Choroid plexus epithelial cell (primary cell): ENCODE measurements at regions not wholly inside any gene's neighbourhood (a gene's known extent, or its start where the extent isn't known, plus 50 kb on each side); places are given as distances from the start of the nearest gene placed in this dataset.

ENCODE experiments used
- DNase-seq: peaks from one replicate; pipeline ENCODE4 v3.0.0-alpha.2; 2010; ENCODE audit warnings: low read depth
- H3K4me3 ChIP-seq: 2 replicates; pipeline ENCODE4 v1.5.1; 2011; ENCODE audit warnings: low read depth, mild to moderate bottlenecking, control low read depth, low read length, moderate library complexity
- TF ChIP-seq, protein P1 (sequence below): conservative IDR thresholded peaks from 2 replicates; pipeline ENCODE4 v1.5.1; 2011; ENCODE audit warnings: low read depth, mild to moderate bottlenecking, control low read depth, inconsistent platforms, low read length, moderate library complexity

DNA sequence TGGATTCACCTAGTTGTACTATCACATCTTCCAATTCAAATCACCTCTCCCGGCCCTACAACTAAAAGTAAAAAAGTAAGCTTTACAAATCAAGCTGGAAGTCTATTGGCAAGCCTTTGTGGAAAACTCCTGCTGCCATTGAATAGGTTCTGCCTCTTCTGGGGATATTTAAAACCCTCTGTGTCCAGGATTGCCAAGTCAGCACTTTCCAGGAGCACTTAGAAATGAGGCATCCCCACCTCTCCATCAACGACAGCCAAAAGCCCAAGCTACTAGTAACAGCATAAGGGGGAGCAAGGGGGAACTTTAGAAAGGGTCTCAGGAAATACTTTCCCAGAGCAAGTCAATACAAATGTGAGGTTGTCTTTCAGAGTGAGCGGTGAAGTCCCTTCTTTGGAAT lies 85.0 kb upstream of the OBI1 start:
- no peak for DNase-seq
- no peak overlapping the region for H3K4me3 ChIP-seq
- TF ChIP-seq, protein P1, sequence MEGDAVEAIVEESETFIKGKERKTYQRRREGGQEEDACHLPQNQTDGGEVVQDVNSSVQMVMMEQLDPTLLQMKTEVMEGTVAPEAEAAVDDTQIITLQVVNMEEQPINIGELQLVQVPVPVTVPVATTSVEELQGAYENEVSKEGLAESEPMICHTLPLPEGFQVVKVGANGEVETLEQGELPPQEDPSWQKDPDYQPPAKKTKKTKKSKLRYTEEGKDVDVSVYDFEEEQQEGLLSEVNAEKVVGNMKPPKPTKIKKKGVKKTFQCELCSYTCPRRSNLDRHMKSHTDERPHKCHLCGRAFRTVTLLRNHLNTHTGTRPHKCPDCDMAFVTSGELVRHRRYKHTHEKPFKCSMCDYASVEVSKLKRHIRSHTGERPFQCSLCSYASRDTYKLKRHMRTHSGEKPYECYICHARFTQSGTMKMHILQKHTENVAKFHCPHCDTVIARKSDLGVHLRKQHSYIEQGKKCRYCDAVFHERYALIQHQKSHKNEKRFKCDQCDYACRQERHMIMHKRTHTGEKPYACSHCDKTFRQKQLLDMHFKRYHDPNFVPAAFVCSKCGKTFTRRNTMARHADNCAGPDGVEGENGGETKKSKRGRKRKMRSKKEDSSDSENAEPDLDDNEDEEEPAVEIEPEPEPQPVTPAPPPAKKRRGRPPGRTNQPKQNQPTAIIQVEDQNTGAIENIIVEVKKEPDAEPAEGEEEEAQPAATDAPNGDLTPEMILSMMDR, result no peak

DNA sequence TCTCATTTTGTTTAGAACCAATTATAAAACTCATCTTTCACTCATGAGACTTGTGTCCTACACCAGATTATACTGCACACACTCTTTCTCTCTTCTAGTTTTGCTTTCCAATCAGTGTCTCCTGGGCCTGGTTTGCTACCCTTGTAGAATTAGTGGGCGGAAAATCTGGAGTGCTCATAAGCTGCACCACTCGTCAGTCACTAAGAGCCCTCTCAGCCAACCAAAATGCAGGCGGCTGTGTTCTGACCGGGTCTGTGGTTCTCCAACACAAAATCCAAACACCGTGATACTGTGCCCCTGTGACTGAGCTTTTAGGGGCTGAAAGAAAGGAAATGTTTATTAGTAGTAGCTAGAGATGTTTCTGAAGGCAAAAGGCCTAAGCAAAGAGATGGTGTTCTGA lies 83.7 kb upstream of the OBI1 start:
- H3K4me3 ChIP-seq, result no peak overlapping the region
- DNase-seq, result no peak
- TF ChIP-seq, protein P1, result no peak

DNA sequence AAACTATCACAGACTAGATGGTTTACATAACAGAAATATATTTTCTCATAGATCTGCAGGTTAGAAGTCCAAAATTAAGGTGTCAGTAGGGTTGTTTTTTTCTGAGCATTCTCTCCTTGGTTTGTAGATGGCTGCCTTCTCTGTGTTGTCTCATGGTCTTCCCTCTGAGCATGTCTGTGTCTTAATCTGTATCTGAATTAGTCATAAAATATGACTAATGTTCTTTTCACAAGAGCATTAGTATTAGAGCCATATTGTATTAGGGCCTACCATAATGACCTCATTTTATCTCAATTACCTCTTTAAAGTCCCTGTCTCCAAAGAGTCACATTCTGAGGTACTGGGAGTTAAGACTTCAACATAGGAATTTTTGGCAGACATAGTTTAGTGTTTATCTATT lies 77.2 kb upstream of the OBI1 start:
- DNase-seq, result no peak
- TF ChIP-seq, protein P1, result no peak
- no peak overlapping the region for H3K4me3 ChIP-seq

DNA sequence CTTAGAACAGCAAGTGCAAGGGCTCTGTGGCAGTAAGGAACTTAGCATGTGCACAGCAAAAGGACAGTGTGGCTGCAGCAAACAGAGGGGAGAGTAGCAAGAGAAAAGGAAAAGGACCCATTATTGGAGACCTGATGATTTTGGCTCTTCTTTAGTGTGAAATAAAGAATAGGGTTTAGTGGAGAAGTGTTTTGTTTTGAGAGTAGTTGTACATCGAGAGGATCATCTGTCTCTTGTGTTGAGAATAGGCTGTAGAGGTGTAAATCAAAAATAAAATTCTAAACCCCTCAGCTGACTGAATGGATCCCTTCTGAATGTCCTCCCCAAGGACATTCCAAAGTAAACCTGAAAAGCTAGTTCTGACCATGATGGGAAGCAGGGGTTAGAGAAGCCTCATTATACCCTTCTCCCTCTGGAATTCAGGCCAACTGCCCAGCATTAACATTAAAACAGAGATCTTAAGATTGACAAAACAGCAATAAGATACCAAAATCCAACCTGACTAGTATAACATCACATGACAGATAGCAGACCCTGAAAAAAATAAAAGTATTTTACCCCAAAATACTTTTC lies 73.6 kb upstream of the OBI1 start:
- DNase-seq, result no peak
- no peak overlapping the region for H3K4me3 ChIP-seq
- TF ChIP-seq, protein P1, result no peak

DNA sequence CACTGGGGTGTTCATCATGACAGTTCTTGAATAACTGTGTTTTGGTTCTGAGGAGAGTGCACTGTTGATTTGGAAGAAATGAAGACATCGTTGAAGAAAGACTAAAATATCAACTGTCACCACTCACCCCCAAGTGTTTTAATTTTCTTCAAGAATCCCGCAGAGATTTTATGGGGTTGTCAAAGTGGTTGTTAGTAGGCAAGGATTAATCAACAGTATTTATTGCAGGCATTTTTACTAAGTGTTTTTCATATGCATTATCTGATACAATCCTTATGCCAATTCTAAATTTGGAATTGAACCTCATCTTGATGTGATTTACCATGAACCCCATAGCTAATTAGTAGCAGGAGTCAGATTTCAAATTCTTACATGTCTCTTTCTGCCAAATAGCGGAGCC lies 63.7 kb upstream of the OBI1 start:
- H3K4me3 ChIP-seq, result no peak overlapping the region
- no peak for DNase-seq
- TF ChIP-seq, protein P1, result no peak

DNA sequence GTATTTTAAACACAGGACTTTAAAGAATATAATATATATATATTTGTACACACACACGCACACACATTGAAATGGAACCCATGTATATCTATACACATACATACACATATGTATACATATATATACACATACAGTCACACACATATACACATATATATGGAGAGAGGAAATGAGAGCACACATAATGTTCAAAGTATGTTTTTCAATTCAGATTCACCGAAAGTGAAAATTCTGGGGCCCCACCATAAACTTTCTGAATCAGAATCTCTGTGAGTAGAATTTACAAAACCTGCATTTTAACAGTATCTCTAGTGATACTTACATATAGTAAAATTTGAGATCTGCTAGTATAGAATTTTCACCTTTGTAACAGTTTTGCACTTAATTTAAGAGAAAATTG lies 60.4 kb upstream of the OBI1 start:
- no peak overlapping the region for H3K4me3 ChIP-seq
- no peak for DNase-seq
- TF ChIP-seq, protein P1, result no peak

DNA sequence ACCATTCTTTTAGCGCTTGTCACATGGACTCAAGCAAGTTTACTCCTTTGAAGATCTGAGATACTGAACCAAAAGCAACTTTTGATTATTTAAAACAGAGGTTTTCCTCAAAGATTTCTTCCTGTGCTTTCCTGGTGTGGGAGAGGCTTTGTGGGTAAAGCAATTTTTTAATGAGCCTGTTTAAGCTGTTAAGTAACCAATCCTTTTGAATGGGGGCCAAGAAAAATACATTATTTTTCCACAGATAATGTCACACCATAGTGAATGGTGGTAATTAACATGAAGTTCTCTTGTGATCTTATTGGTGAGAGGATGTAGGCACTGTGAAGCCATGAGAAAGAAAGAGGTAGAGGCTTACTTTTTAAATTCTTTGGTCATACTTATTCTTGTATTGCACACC lies 55.8 kb upstream of the OBI1 start:
- H3K4me3 ChIP-seq, result no peak overlapping the region
- TF ChIP-seq, protein P1, result no peak
- DNase-seq, result no peak
